HG02623 (cell line): ENCODE measurements at regions not wholly inside any gene's neighbourhood (a gene's known extent, or its start where the extent isn't known, plus 50 kb on each side); places are given as distances from the start of the nearest gene placed in this dataset.

ENCODE experiments used
- ATAC-seq: cut with Tn5 transposase; IDR thresholded peaks from one replicate; pipeline ENCODE4 v1.9.1; 2021; ENCODE audit warnings: moderate library complexity; ENCODE audit not compliant: unreplicated experiment

- no peak for ATAC-seq
Measured at GRCh38 chr2:144085016-144085415, 434.9 kb downstream of the ZEB2 start.

GRCh38 chr2:144084114-144084661 is 435.7 kb downstream of the ZEB2 start:
- ATAC-seq: no peak

- no peak for ATAC-seq
Measured at GRCh38 chr2:144083211-144083610, 436.7 kb downstream of the ZEB2 start.

- no peak for ATAC-seq
Measured at GRCh38 chr2:144082777-144083176, 437.1 kb downstream of the ZEB2 start.

- ATAC-seq: no peak
Measured at GRCh38 chr2:144082327-144082726, 437.6 kb downstream of the ZEB2 start.

- ATAC-seq: no peak
Measured at GRCh38 chr2:144081272-144081671, 438.6 kb downstream of the ZEB2 start.

GRCh38 chr2:144079803-144080202 is 440.1 kb downstream of the ZEB2 start:
- no peak for ATAC-seq

- no peak for ATAC-seq
Measured at GRCh38 chr2:144078802-144079724, 440.9 kb downstream of the ZEB2 start.

GRCh38 chr2:144078106-144078505 is 441.8 kb downstream of the ZEB2 start:
- no peak for ATAC-seq

GRCh38 chr2:144074450-144074849 is 445.5 kb downstream of the ZEB2 start:
- ATAC-seq: no peak

- ATAC-seq: no peak
Measured at GRCh38 chr2:144071461-144071860, 448.5 kb downstream of the ZEB2 start.

GRCh38 chr2:144067506-144067905 is 452.4 kb downstream of the ZEB2 start:
- no peak for ATAC-seq

GRCh38 chr2:144063602-144064001 is 456.3 kb downstream of the ZEB2 start:
- ATAC-seq: no peak

GRCh38 chr2:144054911-144055310 is 465.0 kb downstream of the ZEB2 start:
- no peak for ATAC-seq

GRCh38 chr2:144052083-144052482 is 467.8 kb downstream of the ZEB2 start:
- no peak for ATAC-seq

- no peak for ATAC-seq
Measured at GRCh38 chr2:144049137-144049536, 470.8 kb downstream of the ZEB2 start.

- no peak for ATAC-seq
Measured at GRCh38 chr2:144048631-144049060, 471.3 kb downstream of the ZEB2 start.

GRCh38 chr2:144042751-144043150 is 477.2 kb downstream of the ZEB2 start:
- no peak for ATAC-seq

GRCh38 chr2:144041612-144042011 is 478.3 kb downstream of the ZEB2 start:
- ATAC-seq: no peak

- no peak for ATAC-seq
Measured at GRCh38 chr2:144040834-144041233, 479.1 kb downstream of the ZEB2 start.

- no peak for ATAC-seq
Measured at GRCh38 chr2:144032566-144032965, 487.4 kb downstream of the ZEB2 start.

- ATAC-seq: no peak
Measured at GRCh38 chr2:144030791-144031190, 489.1 kb downstream of the ZEB2 start.
